ENCODE measurements at regions not wholly inside any gene's neighbourhood (a gene's known extent, or its start where the extent isn't known, plus 50 kb on each side); places are given as distances from the start of the nearest gene placed in this dataset.

DNA sequence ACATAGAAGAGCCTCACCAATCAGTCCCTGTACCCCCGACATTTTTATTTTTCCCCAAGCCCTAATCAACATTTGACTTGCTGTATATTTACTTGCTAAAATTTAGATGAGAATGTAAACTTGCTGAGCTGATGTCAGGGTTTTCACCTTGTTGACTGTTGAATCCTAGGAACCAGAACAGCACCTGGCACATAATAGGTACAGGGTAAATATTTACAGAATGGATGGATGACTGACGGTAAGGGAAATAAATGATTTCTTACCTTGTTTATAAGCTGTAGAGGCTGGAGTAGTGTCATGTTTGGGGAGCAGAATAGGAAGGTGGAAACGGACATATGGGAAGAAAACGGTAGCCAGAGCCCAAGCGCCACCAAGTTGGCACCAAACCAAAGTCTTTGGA, 107.0 kb upstream of the NUDT12 start:
- no peak for DNase-seq (ENCODE audit: low read depth in 2 of 2)

GRCh38 chr5:103668281-103668680, 105.7 kb upstream of the NUDT12 start:
- no peak for DNase-seq (ENCODE audit: low read depth in 2 of 2)

- DNase-seq (ENCODE audit: low read depth in 2 of 2), result peak; percentile 6 to 12
These were observed 104.5 kb upstream of the NUDT12 start for GRCh38 chr5:103667068-103667467.

GRCh38 chr5:103657301-103657700, 94.7 kb upstream of the NUDT12 start:
- DNase-seq (ENCODE audit: low read depth in 2 of 2), result no peak

GRCh38 chr5:103648086-103648485, 85.5 kb upstream of the NUDT12 start:
- no peak for DNase-seq (ENCODE audit: low read depth in 2 of 2)

GRCh38 chr5:103646698-103647614, 84.4 kb upstream of the NUDT12 start:
- DNase-seq (ENCODE audit: low read depth in 2 of 2), result no peak

GRCh38 chr5:103645816-103646215, 83.2 kb upstream of the NUDT12 start:
- no peak for DNase-seq (ENCODE audit: low read depth in 2 of 2)

GRCh38 chr5:103638979-103639378, 76.4 kb upstream of the NUDT12 start:
- DNase-seq (ENCODE audit: low read depth in 2 of 2), result no peak

GRCh38 chr5:103624675-103625074, 62.1 kb upstream of the NUDT12 start:
- DNase-seq (ENCODE audit: low read depth in 2 of 2), result no peak

DNA sequence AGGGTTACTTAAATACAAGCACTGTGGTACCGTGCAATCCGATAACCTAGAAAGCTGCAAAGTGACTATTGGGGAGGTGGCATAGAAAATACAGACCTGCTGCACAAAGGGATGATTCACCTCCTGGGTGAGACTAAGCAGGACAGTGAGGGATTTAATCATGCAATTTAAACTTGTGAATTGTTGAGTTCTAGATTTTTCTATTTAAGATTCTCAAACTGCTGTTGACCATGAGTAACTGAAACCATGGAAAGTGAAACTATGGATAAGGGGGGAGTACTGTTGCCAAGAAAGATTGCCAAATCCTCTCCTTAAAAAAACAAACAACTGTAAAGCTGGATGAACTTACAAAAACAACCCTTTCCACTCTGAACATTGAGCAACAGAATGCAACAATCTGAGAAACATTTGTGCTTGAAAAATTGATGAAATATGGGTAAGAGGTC, 61.5 kb upstream of the NUDT12 start:
- peak; percentile 12 to 19 for DNase-seq (ENCODE audit: low read depth in 2 of 2)

DNA sequence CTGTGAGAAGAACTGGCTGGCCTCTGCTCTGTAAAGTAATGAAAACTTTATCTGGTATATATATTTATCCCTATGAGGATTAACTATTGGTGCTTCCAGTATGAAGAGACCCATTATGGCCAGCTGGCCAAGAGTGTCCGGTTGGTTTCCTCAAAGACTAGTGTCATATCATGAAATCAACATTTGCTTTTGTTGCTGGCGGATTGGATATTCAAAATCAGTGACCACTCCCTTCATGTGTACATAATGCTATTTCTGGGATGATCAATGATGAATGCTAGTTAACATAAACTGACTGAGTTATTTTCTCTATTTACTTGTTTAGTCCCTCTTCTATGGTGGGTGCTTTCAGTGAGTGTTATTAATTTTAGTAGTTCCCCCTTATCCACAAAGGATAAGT, 60.8 kb upstream of the NUDT12 start:
- DNase-seq (ENCODE audit: low read depth in 2 of 2), result no peak

DNA sequence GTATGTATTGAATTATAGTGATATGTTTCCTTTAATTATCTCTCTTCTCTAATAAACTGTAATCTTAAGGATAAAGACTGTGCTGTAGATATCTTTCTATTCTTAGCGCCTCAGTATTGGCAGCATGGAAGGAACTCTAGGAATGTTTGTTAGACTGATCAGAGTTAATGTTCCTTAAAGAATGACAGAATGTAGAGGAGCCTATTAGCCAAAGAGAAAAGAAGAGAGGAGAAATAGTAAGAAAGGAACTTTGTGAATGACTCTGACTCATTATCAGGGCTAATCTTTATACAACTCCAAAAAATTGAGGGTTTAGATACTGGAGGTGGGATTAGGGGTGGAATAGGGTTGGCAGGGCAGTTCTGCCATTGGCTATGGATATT, 59.0 kb upstream of the NUDT12 start:
- DNase-seq (ENCODE audit: low read depth in 2 of 2), result no peak

GRCh38 chr5:103620851-103621547, 58.4 kb upstream of the NUDT12 start:
- DNase-seq (ENCODE audit: low read depth in 2 of 2), result no peak

GRCh38 chr5:103617913-103618312, 55.3 kb upstream of the NUDT12 start:
- no peak for DNase-seq (ENCODE audit: low read depth in 2 of 2)

DNA sequence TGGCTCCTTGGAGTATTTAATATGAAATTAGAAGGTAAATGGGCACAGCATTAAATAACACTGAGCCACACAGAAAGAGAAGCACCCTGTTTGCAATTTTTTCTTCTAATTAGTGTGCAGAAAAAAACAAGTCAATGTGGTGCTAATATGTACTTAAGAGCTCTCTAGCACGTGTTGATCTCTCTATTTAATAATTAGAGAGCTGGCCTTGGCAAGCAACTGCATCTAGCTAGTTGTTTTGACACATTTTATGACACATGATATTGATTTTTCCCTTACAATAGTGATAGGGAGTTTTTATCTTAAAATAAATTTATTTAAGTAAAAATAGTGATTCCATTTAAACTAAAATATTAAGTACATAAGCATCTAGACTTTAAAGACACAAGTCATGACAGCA, 54.5 kb upstream of the NUDT12 start:
- DNase-seq (ENCODE audit: low read depth in 2 of 2), result no peak

GRCh38 chr5:103612545-103612944, 50.0 kb upstream of the NUDT12 start:
- DNase-seq (ENCODE audit: low read depth in 2 of 2), result no peak

Measured in fibroblast of skin of left biceps (primary cell).